Endothelial cell of umbilical vein (primary cell): ENCODE measurements at regions not wholly inside any gene's neighbourhood (a gene's known extent, or its start where the extent isn't known, plus 50 kb on each side); places are given as distances from the start of the nearest gene placed in this dataset.

Experiments
- BruUV-seq: library from RNA; stranded (reverse); fragments of 400-500 nt; replicated peaks from 2 replicates; lab custom pipeline; 2021; lab: Mats Ljungman, UMichigan
- CTCF ChIA-PET: fragments of 300-600, 350-600 bp; sonication (Branson Sonifier 250); formaldehyde crosslinking; loops from one replicate; lab custom pipeline; 2021; ENCODE audit warnings: antibody characterized with exemption, inconsistent platforms; lab: Charles Lee
- POLR2A ChIA-PET: fragments of 300-600, 350-600 bp; sonication (Branson Sonifier 250); formaldehyde crosslinking; loops from one replicate; lab custom pipeline; 2021; ENCODE audit warnings: antibody characterized with exemption, inconsistent platforms; lab: Charles Lee
- DNase-seq: peaks from one replicate; pipeline ENCODE4 v3.0.0-alpha.2; 2011; ENCODE audit warnings: low read depth, low spot score
- FAIRE-seq: peaks from 2 replicates; lab custom pipeline; 2011; peaks lifted over from hg19 to GRCh38; lab: Jason Lieb, UNC
- H2AFZ ChIP-seq: 2 replicates; pipeline ENCODE4 v1.6.0; 2012; ENCODE audit warnings: low read depth, low read length, control low read depth, inconsistent platforms
- H3K27ac ChIP-seq: 2 replicates; pipeline ENCODE4 v1.5.1; 2011; ENCODE audit warnings: low read depth, mild to moderate bottlenecking, control low read depth, low read length, moderate library complexity; ENCODE audit not compliant: insufficient read depth
- H3K27me3 ChIP-seq, 2 experiments: 2 replicates each; pipeline versions ENCODE4 v1.6.0 to v1.6.1; 2011; ENCODE audit warnings: low read length in 2 of 2, mixed read lengths in 1 of 2; ENCODE audit not compliant: control insufficient read depth in 2 of 2, insufficient read depth in 2 of 2
- H3K36me3 ChIP-seq, 2 experiments: 2 replicates in 1 of 2; 3 replicates in 1 of 2; pipeline ENCODE4 v1.5.1; 2011; ENCODE audit warnings: low read length in 2 of 2, mild to moderate bottlenecking in 1 of 2, moderate library complexity in 1 of 2; ENCODE audit not compliant: control insufficient read depth in 2 of 2, insufficient read depth in 2 of 2; ENCODE audit errors: extremely low read depth in 1 of 2
- H3K4me1 ChIP-seq: 3 replicates; pipeline ENCODE4 v1.5.1; 2011; ENCODE audit warnings: mild to moderate bottlenecking, low read length; ENCODE audit not compliant: control insufficient read depth, insufficient read depth; ENCODE audit errors: extremely low read depth
- H3K4me2 ChIP-seq: 2 replicates; pipeline ENCODE4 v1.6.1; 2011; ENCODE audit warnings: low read length, control low read depth, mixed read lengths; ENCODE audit not compliant: insufficient read depth
- H3K4me3 ChIP-seq, 3 experiments: fragments of 200-600 bp in 1 of 3; sonication (generic), shearing (Covaris generic) in 1 of 3; replicated peaks in 1 of 3; 2 replicates each; pipeline ENCODE4 v1.5.1; 2011 to 2016; ENCODE audit warnings: control low read depth in 3 of 3, low read length in 3 of 3, mild to moderate bottlenecking in 2 of 3, inconsistent platforms in 1 of 3, low read depth in 1 of 3, moderate library complexity in 1 of 3; ENCODE audit not compliant: insufficient read depth in 1 of 3
- H3K79me2 ChIP-seq: 2 replicates; pipeline ENCODE4 v1.6.0; 2012; ENCODE audit warnings: low read length, inconsistent platforms; ENCODE audit not compliant: control insufficient read depth, insufficient read depth
- H3K9ac ChIP-seq: replicated peaks from 2 replicates; pipeline ENCODE3; 2011; ENCODE audit warnings: low read length, control low read depth; ENCODE audit not compliant: insufficient read depth; ENCODE audit errors: extremely low read depth
- H3K9me1 ChIP-seq: replicated peaks from 3 replicates; pipeline ENCODE4 v1.6.0; 2011; ENCODE audit warnings: mild to moderate bottlenecking, low read length; ENCODE audit not compliant: control insufficient read depth, insufficient read depth; ENCODE audit errors: extremely low read depth
- H3K9me3 ChIP-seq: replicated peaks from 2 replicates; pipeline ENCODE4 v1.5.1; 2012; ENCODE audit warnings: low read length, inconsistent platforms; ENCODE audit not compliant: control insufficient read depth, insufficient read depth
- H4K20me1 ChIP-seq: replicated peaks from 2 replicates; pipeline ENCODE3; 2011; ENCODE audit warnings: mild to moderate bottlenecking, low read length; ENCODE audit not compliant: control insufficient read depth, insufficient read depth; ENCODE audit errors: extremely low read depth
- EZH2 ChIP-seq: IDR thresholded peaks from 2 replicates; pipeline ENCODE4 v1.6.1; 2012; ENCODE audit warnings: borderline replicate concordance, low read depth, mild to moderate bottlenecking, moderate library complexity, low read length, inconsistent platforms; ENCODE audit not compliant: severe bottlenecking
- FOS ChIP-seq: IDR thresholded peaks from 2 replicates; pipeline ENCODE4 v1.6.1; 2011; ENCODE audit warnings: mild to moderate bottlenecking, low read length, moderate library complexity, borderline replicate concordance; ENCODE audit not compliant: insufficient read depth
- GATA2 ChIP-seq: IDR thresholded peaks from 2 replicates; pipeline ENCODE4 v1.7.0; 2011; ENCODE audit warnings: low read depth, mild to moderate bottlenecking, moderate library complexity, mixed read lengths, low read length; ENCODE audit not compliant: insufficient read length, insufficient read depth
- JUN ChIP-seq: IDR thresholded peaks from 2 replicates; pipeline ENCODE4 v1.6.1; 2011; ENCODE audit warnings: borderline replicate concordance, low read depth; ENCODE audit not compliant: insufficient read length, insufficient read depth
- MYC ChIP-seq: IDR thresholded peaks from one replicate; pipeline ENCODE4 v1.6.1; 2011; ENCODE audit warnings: mild to moderate bottlenecking, low read depth, low read length
- POLR2A ChIP-seq: IDR thresholded peaks from 2 replicates; pipeline ENCODE4 v1.6.1; 2012; ENCODE audit warnings: low read depth, mild to moderate bottlenecking, control low read depth, low read length
- POLR2AphosphoS5 ChIP-seq: IDR thresholded peaks from 2 replicates; pipeline ENCODE4 v1.6.1; 2012; ENCODE audit warnings: low read depth, mild to moderate bottlenecking, control low read depth, low read length, moderate library complexity; ENCODE audit not compliant: insufficient read depth
- dilution Hi-C: fragments of 300-500 bp; cut with MboI; formaldehyde crosslinking; loops from one replicate; pipeline ENCODE4 v1.15.0; 2019; ENCODE audit warnings: low sequenced_read_pairs; ENCODE audit not compliant: extremely low pct_ligation_motif_present
- intact Hi-C: fragments of 100-400 bp; cut with micrococcal nuclease; formaldehyde crosslinking; loops from one replicate; pipeline ENCODE4 v1.10.0; 2022
- TF ChIP-seq, protein P1 (sequence below): IDR thresholded peaks from 2 replicates; pipeline ENCODE4 v1.6.1; 2011; ENCODE audit not compliant: insufficient read depth, insufficient read length
- TF ChIP-seq, protein P2 (sequence below), 2 donors: IDR thresholded peaks; 1 replicate in 1 of 2; 2 replicates in 1 of 2; pipeline ENCODE4 v1.5.1; 2011; ENCODE audit warnings: low read length in 2 of 2, mild to moderate bottlenecking in 2 of 2, moderate library complexity in 2 of 2, control low read depth in 1 of 2, inconsistent platforms in 1 of 2, low read depth in 1 of 2; ENCODE audit not compliant: insufficient read depth in 1 of 2; ENCODE audit errors: extremely low read depth in 1 of 2

DNA sequence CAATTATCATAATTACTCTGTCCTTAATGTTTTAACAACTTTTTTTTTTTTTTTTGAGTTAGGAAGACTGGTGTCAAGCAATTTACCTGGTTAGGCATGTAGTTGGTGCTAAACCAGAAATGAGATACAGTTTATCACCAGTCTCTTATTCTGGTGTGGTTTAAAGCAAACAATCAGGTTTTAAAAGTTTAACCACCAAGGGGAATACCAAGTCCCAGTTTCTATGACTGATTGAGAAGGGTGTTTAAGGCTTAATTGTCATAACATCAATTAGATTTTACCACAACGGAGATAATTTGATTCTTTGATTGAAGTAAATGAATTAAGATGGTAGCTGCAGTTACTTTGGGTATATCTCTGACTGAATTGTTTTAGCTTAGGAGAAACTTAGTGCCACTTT, 197.8 kb downstream of the TFAP2B start:
- no peak overlapping the region for H3K9ac ChIP-seq
- H3K4me2 ChIP-seq: no peak overlapping the region
- H3K9me1 ChIP-seq: no peaks in the 10 kb centered on the region
- ChIA-PET CTCF (no interaction called here), POLR2A (no interaction called here)
- intact Hi-C loops (no loop called here), dilution Hi-C loops (no loop called here)
- no peak for TF ChIP-seq JUN
- TF ChIP-seq POLR2AphosphoS5: no peak
- no peak overlapping the region for H3K27ac ChIP-seq
- FAIRE-seq (no peak), DNase-seq (no peak)
- H2AFZ ChIP-seq: no peak overlapping the region
- no peaks in the 10 kb centered on the region for H4K20me1 ChIP-seq
- no peak overlapping the region for H3K4me3 ChIP-seq
- no peaks in the 10 kb centered on the region for H3K27me3 ChIP-seq
- no peaks in the 10 kb centered on the region for H3K4me1 ChIP-seq
- no peaks in the 10 kb centered on the region for H3K79me2 ChIP-seq
- no TSS peak for BruUV-seq
- H3K9me3 ChIP-seq: peaks cover 2% of the 10 kb centered on the region
- no peaks in the 10 kb centered on the region for H3K36me3 ChIP-seq

DNA sequence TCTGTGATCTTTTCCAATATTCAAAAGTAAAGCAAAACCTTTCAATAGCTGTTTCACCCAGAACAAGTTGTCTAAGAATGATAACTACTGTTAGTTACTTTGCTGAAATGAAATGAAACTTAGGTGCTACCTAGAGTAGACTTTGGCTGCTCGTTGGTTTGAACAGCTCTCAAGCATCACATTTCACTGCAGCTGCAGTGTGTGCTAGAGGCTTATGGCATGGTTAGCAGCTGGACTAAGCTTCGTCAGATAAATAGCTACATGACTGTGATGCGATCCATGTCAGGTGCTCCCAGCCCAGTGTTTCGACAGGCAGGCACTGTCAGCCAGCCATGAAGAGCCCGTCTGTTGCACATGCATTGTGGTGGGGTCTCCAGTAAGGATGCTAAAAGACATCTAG, 201.1 kb downstream of the TFAP2B start:
- no peak for FAIRE-seq
- intact Hi-C loops: no loop called here

More for the DNA sequence above, 201.1 kb downstream of the TFAP2B start:
- dilution Hi-C loops: no loop called here
- Histone ChIP-seq H3K4me3 (no peak overlapping the region), H2AFZ (no peak overlapping the region), H4K20me1 (no peaks in the 10 kb centered on the region), H3K27me3 (no peaks in the 10 kb centered on the region), H3K9ac (no peak overlapping the region), H3K4me2 (no peak overlapping the region), H3K79me2 (no peaks in the 10 kb centered on the region), H3K9me3 (peaks cover 2% of the 10 kb centered on the region), H3K27ac (no peak overlapping the region), H3K4me1 (no peaks in the 10 kb centered on the region), H3K36me3 (no peaks in the 10 kb centered on the region), H3K9me1 (no peaks in the 10 kb centered on the region)
- ChIA-PET CTCF (no interaction called here), POLR2A (no interaction called here)
- no TSS peak for BruUV-seq
- DNase-seq: no peak
- TF ChIP-seq POLR2AphosphoS5: no peak
- TF ChIP-seq JUN: no peak
- TF ChIP-seq, protein P1, sequence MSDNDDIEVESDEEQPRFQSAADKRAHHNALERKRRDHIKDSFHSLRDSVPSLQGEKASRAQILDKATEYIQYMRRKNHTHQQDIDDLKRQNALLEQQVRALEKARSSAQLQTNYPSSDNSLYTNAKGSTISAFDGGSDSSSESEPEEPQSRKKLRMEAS: no peak
- TF ChIP-seq EZH2: no peak
- TF ChIP-seq POLR2A: no peak
- TF ChIP-seq, protein P2, sequence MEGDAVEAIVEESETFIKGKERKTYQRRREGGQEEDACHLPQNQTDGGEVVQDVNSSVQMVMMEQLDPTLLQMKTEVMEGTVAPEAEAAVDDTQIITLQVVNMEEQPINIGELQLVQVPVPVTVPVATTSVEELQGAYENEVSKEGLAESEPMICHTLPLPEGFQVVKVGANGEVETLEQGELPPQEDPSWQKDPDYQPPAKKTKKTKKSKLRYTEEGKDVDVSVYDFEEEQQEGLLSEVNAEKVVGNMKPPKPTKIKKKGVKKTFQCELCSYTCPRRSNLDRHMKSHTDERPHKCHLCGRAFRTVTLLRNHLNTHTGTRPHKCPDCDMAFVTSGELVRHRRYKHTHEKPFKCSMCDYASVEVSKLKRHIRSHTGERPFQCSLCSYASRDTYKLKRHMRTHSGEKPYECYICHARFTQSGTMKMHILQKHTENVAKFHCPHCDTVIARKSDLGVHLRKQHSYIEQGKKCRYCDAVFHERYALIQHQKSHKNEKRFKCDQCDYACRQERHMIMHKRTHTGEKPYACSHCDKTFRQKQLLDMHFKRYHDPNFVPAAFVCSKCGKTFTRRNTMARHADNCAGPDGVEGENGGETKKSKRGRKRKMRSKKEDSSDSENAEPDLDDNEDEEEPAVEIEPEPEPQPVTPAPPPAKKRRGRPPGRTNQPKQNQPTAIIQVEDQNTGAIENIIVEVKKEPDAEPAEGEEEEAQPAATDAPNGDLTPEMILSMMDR (IDR thresholded peaks at IDR 0.05; ENCODE audit: extremely low read depth in 1 of 2, insufficient read depth in 1 of 2, low read depth in 1 of 2, low read length in 2 of 2): no peak
- TF ChIP-seq FOS: no peak
- TF ChIP-seq GATA2: no peak
- no peak for TF ChIP-seq MYC
